Esophagus squamous epithelium (tissue), 4 donors: ENCODE measurements at regions not wholly inside any gene's neighbourhood (a gene's known extent, or its start where the extent isn't known, plus 50 kb on each side); places are given as distances from the start of the nearest gene placed in this dataset.
"Not testable (repeated sequence)": the region's sequence is repeated elsewhere in the genome, so short reads cannot be mapped to it uniquely, and the experiment has no call there.

ENCODE experiments used
- POLR2A ChIP-seq, 4 donors: fragments of 450-650 bp; IDR thresholded peaks; one replicate each; pipeline ENCODE4 v1.6.1; 2017; ENCODE audit warnings: antibody characterized with exemption in 4 of 4, mild to moderate bottlenecking in 4 of 4, moderate library complexity in 3 of 4
- TF ChIP-seq, protein P1 (sequence below), 6 experiments: fragments of 450-650 bp in 4 of 6; fragments of 200-600 bp in 2 of 6; sonication (generic) in 2 of 6; IDR thresholded peaks; one replicate each; pipeline ENCODE4 v1.5.1; 2016 to 2019; ENCODE audit warnings: antibody characterized with exemption in 6 of 6, mild to moderate bottlenecking in 4 of 6, moderate library complexity in 4 of 6

DNA sequence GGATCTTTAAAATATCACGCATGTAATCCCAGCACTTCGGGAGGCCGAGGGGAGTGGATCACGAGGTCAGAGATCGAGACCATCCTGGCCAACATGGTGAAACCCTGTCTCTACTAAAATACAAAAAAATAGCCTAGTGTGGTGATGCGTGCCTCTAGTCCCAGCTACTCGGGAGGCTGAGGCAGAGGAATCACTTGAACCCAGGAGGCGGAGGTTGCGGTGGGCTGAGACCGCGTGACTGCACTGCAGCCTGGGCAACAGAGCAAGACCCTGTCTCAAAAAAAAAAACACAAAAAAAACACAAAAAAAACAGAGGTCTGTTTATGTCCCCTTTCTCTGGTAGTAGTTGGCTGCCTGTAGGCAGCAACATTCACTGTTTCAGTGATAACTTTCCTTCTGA is 404.3 kb downstream of the CD83 start:
- TF ChIP-seq, protein P1, sequence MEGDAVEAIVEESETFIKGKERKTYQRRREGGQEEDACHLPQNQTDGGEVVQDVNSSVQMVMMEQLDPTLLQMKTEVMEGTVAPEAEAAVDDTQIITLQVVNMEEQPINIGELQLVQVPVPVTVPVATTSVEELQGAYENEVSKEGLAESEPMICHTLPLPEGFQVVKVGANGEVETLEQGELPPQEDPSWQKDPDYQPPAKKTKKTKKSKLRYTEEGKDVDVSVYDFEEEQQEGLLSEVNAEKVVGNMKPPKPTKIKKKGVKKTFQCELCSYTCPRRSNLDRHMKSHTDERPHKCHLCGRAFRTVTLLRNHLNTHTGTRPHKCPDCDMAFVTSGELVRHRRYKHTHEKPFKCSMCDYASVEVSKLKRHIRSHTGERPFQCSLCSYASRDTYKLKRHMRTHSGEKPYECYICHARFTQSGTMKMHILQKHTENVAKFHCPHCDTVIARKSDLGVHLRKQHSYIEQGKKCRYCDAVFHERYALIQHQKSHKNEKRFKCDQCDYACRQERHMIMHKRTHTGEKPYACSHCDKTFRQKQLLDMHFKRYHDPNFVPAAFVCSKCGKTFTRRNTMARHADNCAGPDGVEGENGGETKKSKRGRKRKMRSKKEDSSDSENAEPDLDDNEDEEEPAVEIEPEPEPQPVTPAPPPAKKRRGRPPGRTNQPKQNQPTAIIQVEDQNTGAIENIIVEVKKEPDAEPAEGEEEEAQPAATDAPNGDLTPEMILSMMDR (IDR thresholded peaks at IDR 0.05) = not testable (repeated sequence)
- TF ChIP-seq POLR2A (IDR thresholded peaks at IDR 0.05) = not testable (repeated sequence)
